Neural cell (in vitro differentiated cells): ENCODE measurements at regions not wholly inside any gene's neighbourhood (a gene's known extent, or its start where the extent isn't known, plus 50 kb on each side); places are given as distances from the start of the nearest gene placed in this dataset.

Source experiments
- EP300 ChIP-seq: fragments of 450-650 bp; conservative IDR thresholded peaks from 2 replicates; pipeline ENCODE4 v1.6.1; 2014; ENCODE audit warnings: antibody characterized with exemption, mild to moderate bottlenecking, moderate library complexity; ENCODE audit not compliant: poor library complexity, severe bottlenecking
- POLR2AphosphoS5 ChIP-seq: IDR thresholded peaks from 2 replicates; pipeline ENCODE4 v1.6.1; 2012

GRCh38 chr9:31700252-31701045 is 684.0 kb upstream of the ACO1 start:
- TF ChIP-seq POLR2AphosphoS5 = peak; percentile 87
- TF ChIP-seq EP300 = peak; percentile 98
